MM.1S (cell line): ENCODE measurements at regions not wholly inside any gene's neighbourhood (a gene's known extent, or its start where the extent isn't known, plus 50 kb on each side); places are given as distances from the start of the nearest gene placed in this dataset.

Experiments
- CTCF ChIP-seq: fragments of 300-600 bp; sonication (generic); IDR thresholded peaks from 2 replicates; pipeline ENCODE4 v1.5.1; 2016; ENCODE audit warnings: antibody characterized with exemption, low read length, mixed read lengths
- EZH2 ChIP-seq: fragments of 300-600 bp; sonication (generic); optimal IDR thresholded peaks from 2 replicates; pipeline ENCODE3; 2017; ENCODE audit warnings: low read depth, mild to moderate bottlenecking, antibody characterized with exemption, low read length, mixed read lengths

- no peak for TF ChIP-seq CTCF
- TF ChIP-seq EZH2 = no peak
Observed at GRCh38 chr11:56846631-56847576, 98.4 kb upstream of the OR9G4 start.
